HG03159 (cell line): ENCODE measurements at regions not wholly inside any gene's neighbourhood (a gene's known extent, or its start where the extent isn't known, plus 50 kb on each side); places are given as distances from the start of the nearest gene placed in this dataset.
"Not testable (repeated sequence)": the region's sequence is repeated elsewhere in the genome, so short reads cannot be mapped to it uniquely, and the experiment has no call there.

Experiments used
- ATAC-seq: cut with Tn5 transposase; IDR thresholded peaks from one replicate; pipeline ENCODE4 v1.9.1; 2021; ENCODE audit warnings: mild to moderate bottlenecking, moderate library complexity; ENCODE audit not compliant: unreplicated experiment

GRCh38 chr6:145119081-145119480 is 616.2 kb downstream of the EPM2A start:
- ATAC-seq: no peak

- ATAC-seq: no peak
Observed at GRCh38 chr6:145132709-145133108, 602.6 kb downstream of the EPM2A start.

GRCh38 chr6:145135702-145136101 is 599.6 kb downstream of the EPM2A start:
- no peak for ATAC-seq

DNA sequence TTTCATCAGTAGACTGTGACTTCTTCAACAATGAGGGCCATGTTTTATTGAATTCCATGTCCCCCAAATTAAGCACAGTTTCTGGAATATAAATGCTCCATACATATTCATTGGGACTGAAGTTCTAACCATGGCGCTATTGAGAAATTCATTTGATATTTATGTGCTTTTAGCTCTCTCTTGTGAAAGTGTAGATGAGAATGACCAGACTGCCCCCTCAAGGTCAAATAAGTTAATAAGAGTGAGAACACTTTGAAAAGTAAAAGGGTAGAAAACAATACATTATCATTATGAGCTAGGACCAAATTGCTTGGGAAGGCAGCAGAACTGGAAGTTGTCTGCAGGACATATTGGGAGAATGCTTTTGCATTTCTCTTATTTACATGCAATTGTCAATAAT is 597.9 kb downstream of the EPM2A start:
- ATAC-seq: no peak

GRCh38 chr6:145138469-145139139 is 596.7 kb downstream of the EPM2A start:
- no peak for ATAC-seq

- no peak for ATAC-seq
Observed at GRCh38 chr6:145139140-145139850, 596.0 kb downstream of the EPM2A start.

DNA sequence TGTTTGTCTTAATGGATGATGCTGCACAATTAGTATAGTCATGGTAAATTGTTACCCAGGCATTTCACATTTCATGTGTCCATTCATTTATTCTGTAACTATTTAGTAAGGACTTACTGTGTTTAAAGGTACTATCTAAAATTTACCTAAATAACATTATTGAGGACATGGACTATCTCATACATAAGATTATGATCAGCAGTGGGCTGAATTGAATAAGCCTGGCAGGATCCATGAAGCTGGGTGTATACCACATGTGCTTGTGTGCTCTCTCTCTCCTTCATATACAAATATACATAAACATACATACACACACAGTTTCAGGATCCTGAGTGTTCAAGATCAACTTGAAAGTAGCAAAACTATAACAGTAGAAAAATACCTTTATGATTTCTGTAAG is 595.4 kb downstream of the EPM2A start:
- no peak for ATAC-seq

GRCh38 chr6:145141572-145141971 is 593.7 kb downstream of the EPM2A start:
- ATAC-seq: no peak

GRCh38 chr6:145142958-145143357 is 592.4 kb downstream of the EPM2A start:
- no peak for ATAC-seq

DNA sequence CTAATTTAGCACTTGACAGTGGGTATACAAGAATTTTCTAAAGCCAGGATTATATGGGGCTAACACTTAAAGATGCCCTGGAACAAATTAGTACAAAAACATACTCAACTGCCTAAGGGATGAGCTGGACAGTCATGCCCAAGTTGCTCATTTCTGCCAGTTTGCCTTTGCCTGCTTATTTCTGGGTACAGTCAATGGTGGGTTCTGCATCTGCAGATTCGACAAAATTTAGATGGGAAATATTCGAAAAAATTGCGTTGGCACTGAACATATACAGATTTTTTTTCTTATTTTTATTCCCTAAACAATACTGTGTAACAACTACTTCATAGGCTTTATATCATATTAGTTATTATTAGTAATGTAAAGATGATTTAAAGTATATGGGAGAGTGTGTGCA is 591.9 kb downstream of the EPM2A start:
- no peak for ATAC-seq

DNA sequence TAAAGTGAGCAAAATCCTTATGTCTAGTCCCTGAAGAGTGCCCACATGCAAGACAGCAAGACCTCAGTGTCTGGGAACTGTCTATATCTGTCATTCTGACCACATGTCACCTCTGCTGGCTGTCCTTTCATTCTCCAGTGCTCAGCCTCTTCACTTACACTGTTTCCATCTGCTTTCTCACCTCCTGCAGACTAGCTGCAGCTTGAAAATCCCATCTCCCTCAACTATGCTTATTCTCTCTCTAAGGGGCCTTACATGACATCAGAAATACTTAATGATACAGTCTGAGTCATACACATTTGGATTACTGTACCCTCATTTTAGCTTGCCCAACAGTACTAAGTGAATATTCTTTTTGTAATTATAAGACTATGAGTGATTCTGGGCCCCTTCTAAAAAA is 587.8 kb downstream of the EPM2A start:
- ATAC-seq: no peak

- ATAC-seq: no peak
Observed at GRCh38 chr6:145147981-145148749, 587.2 kb downstream of the EPM2A start.

GRCh38 chr6:145148776-145149175 is 586.5 kb downstream of the EPM2A start:
- ATAC-seq: no peak

DNA sequence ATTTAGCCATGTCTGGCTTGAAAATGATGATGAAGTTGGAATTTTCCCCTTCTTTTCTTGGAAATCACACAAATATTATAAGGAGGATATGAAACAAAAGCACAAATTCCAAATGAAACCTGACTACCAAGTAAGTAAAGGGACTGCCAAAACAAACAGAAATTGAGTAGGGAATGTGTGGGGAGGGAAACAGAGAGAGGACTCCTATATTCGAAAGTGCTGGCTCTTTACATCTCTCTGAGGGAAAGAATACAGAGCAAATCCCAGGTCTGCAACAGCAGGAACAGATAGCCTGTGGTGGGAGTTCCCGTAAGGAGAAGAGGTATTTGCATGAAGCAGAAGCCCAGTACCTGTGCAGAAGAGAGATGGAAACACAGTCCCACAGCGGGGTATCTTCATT is 583.7 kb downstream of the EPM2A start:
- no peak for ATAC-seq

DNA sequence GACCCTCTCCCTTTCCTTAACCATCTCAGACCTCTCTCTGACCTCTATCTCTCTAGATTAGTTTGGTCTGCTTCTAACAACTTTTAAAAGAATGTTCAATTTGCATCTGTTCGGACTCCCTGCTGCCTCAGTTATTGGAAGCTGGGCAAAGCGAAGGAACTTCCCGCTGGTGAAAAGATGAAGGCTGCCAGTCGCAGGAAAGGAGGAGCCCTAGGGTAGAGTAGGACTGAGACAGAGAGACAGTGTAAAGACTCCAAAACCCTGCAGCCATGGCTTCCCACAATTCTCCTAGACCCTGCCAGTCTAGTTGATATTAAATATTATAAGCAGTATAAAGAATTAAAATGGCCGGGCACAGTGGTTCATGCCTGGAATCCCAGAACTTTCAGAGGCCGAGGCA is 581.8 kb downstream of the EPM2A start:
- no peak for ATAC-seq

DNA sequence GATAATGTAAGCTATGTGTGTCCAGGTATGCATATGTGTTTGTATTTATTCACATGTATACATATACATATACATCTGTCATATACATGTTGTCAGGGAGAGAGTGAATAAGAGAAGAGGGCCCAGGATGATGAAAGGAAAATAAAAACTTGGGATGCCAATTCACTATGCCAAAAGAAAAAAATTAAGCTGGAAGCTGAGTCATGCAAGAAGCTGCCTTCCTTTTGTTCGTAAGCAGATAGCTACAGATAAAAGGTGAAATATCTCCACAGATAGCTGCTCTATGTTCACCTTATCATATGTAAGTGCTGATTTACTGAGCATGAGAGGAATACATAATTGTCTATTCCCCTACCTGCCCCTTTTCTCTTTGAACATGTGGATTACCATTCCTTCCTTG is 579.9 kb downstream of the EPM2A start:
- no peak for ATAC-seq

DNA sequence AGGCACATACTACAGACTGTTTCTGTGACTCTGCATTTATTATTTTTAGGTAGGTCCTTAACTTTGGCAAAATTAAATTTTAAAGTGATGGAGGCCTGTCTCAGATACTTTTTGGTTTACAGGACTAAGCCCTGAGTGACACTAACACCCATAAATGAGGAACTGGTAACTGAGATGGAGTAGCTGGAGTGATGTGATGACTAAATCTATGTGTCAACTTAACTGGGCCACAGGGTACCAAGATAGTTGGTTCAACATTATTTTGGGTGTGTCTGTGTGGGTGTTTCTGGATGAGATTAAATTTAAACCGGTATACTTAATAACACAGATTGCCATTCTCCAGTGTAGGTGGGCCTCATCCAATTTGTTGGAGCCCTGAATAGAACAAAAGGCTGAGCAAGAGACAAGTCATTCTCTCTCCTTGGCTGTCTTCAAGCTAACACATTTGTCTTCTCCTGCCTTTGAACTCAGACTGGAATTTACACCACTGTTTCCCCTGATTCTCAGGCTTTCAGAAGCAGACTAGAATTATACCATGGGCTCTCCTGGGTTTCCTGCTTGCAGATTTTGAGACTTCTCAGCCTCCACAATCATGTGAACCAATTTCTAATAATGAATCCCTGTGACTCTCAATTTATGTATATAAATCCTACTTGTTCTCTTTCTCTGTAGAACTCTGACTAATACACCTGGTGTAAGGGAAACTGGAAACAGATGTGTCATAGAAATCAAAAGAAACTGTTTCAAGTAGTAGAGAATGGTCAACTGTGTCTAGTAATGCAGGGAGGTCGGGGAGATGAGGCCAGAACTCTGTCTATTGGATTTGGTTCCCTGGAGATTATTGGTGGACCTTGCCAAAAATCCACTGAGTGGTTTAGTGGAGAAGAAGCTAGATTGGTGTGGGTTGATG is 579.2 kb downstream of the EPM2A start:
- no peak for ATAC-seq

- not testable (repeated sequence) for ATAC-seq
Observed at GRCh38 chr6:145158636-145159035, 576.7 kb downstream of the EPM2A start.

DNA sequence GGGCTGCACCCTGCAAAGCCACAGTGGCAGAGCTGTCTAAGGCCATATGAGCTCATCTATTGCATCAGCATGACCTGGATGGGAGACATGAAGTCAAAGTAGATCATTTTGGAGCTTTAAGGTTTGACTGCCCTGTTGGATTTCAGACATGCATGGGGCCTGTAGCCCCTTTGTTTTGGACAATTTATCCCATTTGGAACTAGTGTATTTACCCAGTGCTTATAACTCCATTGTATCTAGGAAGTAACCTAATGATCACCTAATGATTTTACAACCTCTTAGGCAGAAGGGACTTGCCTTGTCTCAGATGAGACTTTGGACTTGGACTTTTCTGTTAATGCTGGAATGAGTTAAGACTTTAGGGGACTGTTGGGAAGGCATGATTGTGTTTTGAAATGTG is 575.4 kb downstream of the EPM2A start:
- no peak for ATAC-seq

DNA sequence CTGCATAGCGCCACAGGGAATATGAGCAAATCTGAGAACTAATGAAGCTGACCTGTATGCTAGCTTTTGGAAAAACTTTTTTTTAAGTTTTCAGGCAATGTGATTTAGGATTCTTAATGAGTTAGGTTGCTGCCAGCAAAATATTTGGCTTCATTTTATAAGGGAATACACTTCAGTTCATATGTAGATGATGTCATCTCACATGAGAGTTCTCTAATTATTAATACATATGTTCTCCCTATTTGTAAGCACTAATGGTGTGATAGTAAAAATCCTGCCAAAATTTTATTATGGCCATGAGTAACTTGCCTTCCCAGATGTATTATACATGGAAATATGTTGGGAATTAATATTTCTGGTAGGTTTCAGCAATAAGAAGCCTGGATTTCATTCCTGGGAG is 573.8 kb downstream of the EPM2A start:
- ATAC-seq: no peak

DNA sequence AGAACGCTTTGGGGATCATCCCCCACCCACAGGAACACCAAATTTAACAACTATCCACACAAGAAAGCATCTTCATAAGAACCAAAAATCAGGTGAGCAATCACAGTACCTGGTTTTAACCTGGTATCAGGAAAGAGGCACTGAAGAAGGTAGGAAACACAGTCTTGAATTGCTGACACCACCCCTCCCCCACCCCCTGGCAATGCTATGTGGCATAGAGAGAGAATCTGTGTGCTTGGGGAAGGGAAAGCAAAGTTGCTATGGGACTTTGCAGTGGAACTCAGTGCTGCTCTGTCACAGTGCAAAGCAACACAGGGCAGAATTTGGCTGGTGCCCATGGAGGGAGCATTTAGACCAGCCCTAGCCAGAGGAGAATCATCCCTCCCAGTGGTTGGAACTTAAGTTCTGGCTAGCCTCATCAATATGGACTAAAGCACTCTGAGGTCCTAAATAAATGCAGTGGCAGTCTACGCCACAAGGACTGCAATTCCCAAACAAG is 565.5 kb downstream of the EPM2A start:
- no peak for ATAC-seq
